ENCODE measurements at regions not wholly inside any gene's neighbourhood (a gene's known extent, or its start where the extent isn't known, plus 50 kb on each side); places are given as distances from the start of the nearest gene placed in this dataset.

DNA sequence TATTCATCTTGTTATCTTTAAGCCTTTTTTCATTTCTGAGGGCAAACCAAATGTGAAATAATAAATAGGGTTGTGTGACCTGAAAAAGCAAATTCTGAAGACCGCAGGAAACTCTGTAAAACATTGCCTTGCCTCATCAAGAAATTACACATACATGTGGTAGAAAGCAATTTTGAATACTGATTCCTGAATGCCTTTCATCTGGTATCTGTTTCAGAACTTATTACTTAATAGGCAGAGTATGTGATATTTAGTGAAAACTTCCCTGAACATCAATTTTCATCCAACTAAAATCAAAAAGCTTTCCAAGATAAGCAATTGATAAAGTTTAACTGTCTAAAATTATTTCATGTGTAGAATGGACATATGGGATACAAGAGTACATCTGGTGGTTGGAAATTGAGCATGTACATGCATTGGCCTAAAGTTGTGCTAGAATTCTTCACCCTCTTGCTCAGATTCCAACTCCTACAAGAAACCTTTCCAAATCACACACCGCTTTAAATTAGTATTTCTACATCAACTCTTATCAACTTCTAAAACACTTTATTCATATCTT is 606.0 kb upstream of the LCORL start:
- H4K20me1 ChIP-seq (replicated peaks; ENCODE audit: control insufficient read depth, extremely low read depth, insufficient read depth, low read length), result peaks cover 2% of the 10 kb centered on the region
- no peak overlapping the region for H3K4me3 ChIP-seq (replicated peaks in 1 of 3; ENCODE audit: insufficient read depth in 1 of 3, low read depth in 1 of 3, low read length in 3 of 3)
- intact Hi-C loops (cut with micrococcal nuclease) (no loop called here), dilution Hi-C loops (cut with MboI; ENCODE audit: extremely low pct_ligation_motif_present, low sequenced_read_pairs) (no loop called here)
- H3K9me3 ChIP-seq (replicated peaks; ENCODE audit: control insufficient read depth, insufficient read depth, low read length), result no peaks in the 10 kb centered on the region
- ChIA-PET POLR2A (no interaction called here), CTCF (no interaction called here)
- TF ChIP-seq, protein P1, sequence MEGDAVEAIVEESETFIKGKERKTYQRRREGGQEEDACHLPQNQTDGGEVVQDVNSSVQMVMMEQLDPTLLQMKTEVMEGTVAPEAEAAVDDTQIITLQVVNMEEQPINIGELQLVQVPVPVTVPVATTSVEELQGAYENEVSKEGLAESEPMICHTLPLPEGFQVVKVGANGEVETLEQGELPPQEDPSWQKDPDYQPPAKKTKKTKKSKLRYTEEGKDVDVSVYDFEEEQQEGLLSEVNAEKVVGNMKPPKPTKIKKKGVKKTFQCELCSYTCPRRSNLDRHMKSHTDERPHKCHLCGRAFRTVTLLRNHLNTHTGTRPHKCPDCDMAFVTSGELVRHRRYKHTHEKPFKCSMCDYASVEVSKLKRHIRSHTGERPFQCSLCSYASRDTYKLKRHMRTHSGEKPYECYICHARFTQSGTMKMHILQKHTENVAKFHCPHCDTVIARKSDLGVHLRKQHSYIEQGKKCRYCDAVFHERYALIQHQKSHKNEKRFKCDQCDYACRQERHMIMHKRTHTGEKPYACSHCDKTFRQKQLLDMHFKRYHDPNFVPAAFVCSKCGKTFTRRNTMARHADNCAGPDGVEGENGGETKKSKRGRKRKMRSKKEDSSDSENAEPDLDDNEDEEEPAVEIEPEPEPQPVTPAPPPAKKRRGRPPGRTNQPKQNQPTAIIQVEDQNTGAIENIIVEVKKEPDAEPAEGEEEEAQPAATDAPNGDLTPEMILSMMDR (IDR thresholded peaks at IDR 0.05; ENCODE audit: extremely low read depth in 1 of 2, insufficient read depth in 1 of 2, low read depth in 1 of 2, low read length in 2 of 2), result no peak
- TF ChIP-seq MAX (IDR thresholded peaks at IDR 0.05; ENCODE audit: insufficient read depth, insufficient read length) (no peak), EZH2 (IDR thresholded peaks at IDR 0.05; ENCODE audit: borderline replicate concordance, low read depth, low read length, severe bottlenecking) (no peak), GATA2 (IDR thresholded peaks at IDR 0.05; ENCODE audit: insufficient read depth, insufficient read length, low read depth, low read length) (no peak), MYC (IDR thresholded peaks at IDR 0.05; ENCODE audit: low read depth, low read length) (no peak), POLR2AphosphoS5 (IDR thresholded peaks at IDR 0.05; ENCODE audit: insufficient read depth, low read depth, low read length) (no peak), FOS (IDR thresholded peaks at IDR 0.05; ENCODE audit: borderline replicate concordance, insufficient read depth, low read length) (no peak), POLR2A (IDR thresholded peaks at IDR 0.05; ENCODE audit: low read depth, low read length) (no peak), JUN (IDR thresholded peaks at IDR 0.05; ENCODE audit: borderline replicate concordance, insufficient read depth, insufficient read length, low read depth) (no peak)
- no TSS peak for BruUV-seq (replicated peaks)
- no peak overlapping the region for H2AFZ ChIP-seq (ENCODE audit: low read depth, low read length)
- H3K9me1 ChIP-seq (replicated peaks; ENCODE audit: control insufficient read depth, extremely low read depth, insufficient read depth, low read length), result no peaks in the 10 kb centered on the region
- H3K4me1 ChIP-seq (ENCODE audit: control insufficient read depth, extremely low read depth, insufficient read depth, low read length), result no peaks in the 10 kb centered on the region
- no peak overlapping the region for H3K4me2 ChIP-seq (ENCODE audit: insufficient read depth, low read length)
- no peak for FAIRE-seq
- H3K9ac ChIP-seq (replicated peaks; ENCODE audit: extremely low read depth, insufficient read depth, low read length), result no peak overlapping the region
- no peak overlapping the region for H3K27ac ChIP-seq (ENCODE audit: insufficient read depth, low read depth, low read length)
- no peak for DNase-seq (ENCODE audit: low read depth, low spot score)
- no peaks in the 10 kb centered on the region for H3K27me3 ChIP-seq (ENCODE audit: control insufficient read depth in 2 of 2, insufficient read depth in 2 of 2, low read length in 2 of 2)
- no peaks in the 10 kb centered on the region for H3K79me2 ChIP-seq (ENCODE audit: control insufficient read depth, insufficient read depth, low read length)
- H3K36me3 ChIP-seq (ENCODE audit: control insufficient read depth in 2 of 2, extremely low read depth in 1 of 2, insufficient read depth in 2 of 2, low read length in 2 of 2), result no peaks in the 10 kb centered on the region

Measured in endothelial cell of umbilical vein (primary cell).